Mesenchymal stem cell (in vitro differentiated cells and primary cell): ENCODE measurements at regions not wholly inside any gene's neighbourhood (a gene's known extent, or its start where the extent isn't known, plus 50 kb on each side); places are given as distances from the start of the nearest gene placed in this dataset.

ENCODE experiments used
- DNase-seq: peaks from one replicate; pipeline ENCODE4 v3.0.0-alpha.2; 2013
- H2AFZ ChIP-seq: one replicate; pipeline ENCODE4 v1.6.1; 2013; ENCODE audit warnings: low read depth, mild to moderate bottlenecking, control low read depth, inconsistent platforms, low read length, moderate library complexity
- H2AK5ac ChIP-seq: 2 replicates; pipeline ENCODE4 v1.6.1; 2013; ENCODE audit warnings: low read length, moderate library complexity, mild to moderate bottlenecking, inconsistent platforms; ENCODE audit not compliant: severe bottlenecking
- H2BK120ac ChIP-seq: one replicate; pipeline ENCODE4 v1.6.1; 2013; ENCODE audit warnings: low read depth, mild to moderate bottlenecking, inconsistent platforms, low read length, moderate library complexity
- H2BK12ac ChIP-seq, 2 experiments: one replicate each; pipeline ENCODE4 v1.6.1; 2013; ENCODE audit warnings: inconsistent platforms in 2 of 2, low read length in 2 of 2, mild to moderate bottlenecking in 2 of 2, moderate library complexity in 2 of 2, control low read depth in 1 of 2
- H2BK15ac ChIP-seq: one replicate; pipeline ENCODE4 v1.6.1; 2013; ENCODE audit warnings: mild to moderate bottlenecking, low read depth, inconsistent platforms; ENCODE audit not compliant: poor library complexity, severe bottlenecking
- H2BK5ac ChIP-seq: 2 replicates; pipeline ENCODE4 v1.6.1; 2013; ENCODE audit warnings: low read depth, mild to moderate bottlenecking, low read length, control low read depth, inconsistent platforms; ENCODE audit not compliant: poor library complexity, severe bottlenecking
- H3K14ac ChIP-seq, 2 experiments: one replicate each; pipeline ENCODE4 v1.6.1; 2013; ENCODE audit warnings: inconsistent platforms in 2 of 2, low read length in 2 of 2, control low read depth in 1 of 2, mild to moderate bottlenecking in 1 of 2, moderate library complexity in 1 of 2
- H3K18ac ChIP-seq, 2 experiments: one replicate each; pipeline ENCODE4 v1.6.1; 2013; ENCODE audit warnings: inconsistent platforms in 2 of 2, low read length in 2 of 2, control low read depth in 1 of 2, low read depth in 1 of 2, mild to moderate bottlenecking in 1 of 2
- H3K23ac ChIP-seq, 2 experiments: one replicate each; pipeline ENCODE4 v1.6.1; 2013; ENCODE audit warnings: inconsistent platforms in 2 of 2, low read length in 2 of 2, mild to moderate bottlenecking in 2 of 2, moderate library complexity in 2 of 2, control low read depth in 1 of 2
- H3K27ac ChIP-seq: 2 replicates; pipeline ENCODE4 v1.5.1; 2013; ENCODE audit warnings: mild to moderate bottlenecking, moderate library complexity, low read length, control low read depth, inconsistent platforms; ENCODE audit not compliant: poor library complexity, severe bottlenecking
- H3K27me3 ChIP-seq, 2 experiments: 2 replicates each; pipeline versions ENCODE4 v1.6.1 to v1.7.0; 2013; ENCODE audit warnings: low read length in 2 of 2, mild to moderate bottlenecking in 2 of 2, moderate library complexity in 2 of 2, control low read depth in 1 of 2, inconsistent platforms in 1 of 2; ENCODE audit not compliant: control insufficient read depth in 1 of 2, insufficient read depth in 1 of 2
- H3K36me3 ChIP-seq, 2 experiments: 2 replicates each; pipeline versions ENCODE4 v1.6.1 to v1.7.0; 2013; ENCODE audit warnings: low read length in 2 of 2, control low read depth in 1 of 2, inconsistent platforms in 1 of 2, low read depth in 1 of 2, mild to moderate bottlenecking in 1 of 2; ENCODE audit not compliant: insufficient read depth in 2 of 2, control insufficient read depth in 1 of 2
- H3K4ac ChIP-seq, 2 experiments: one replicate each; pipeline ENCODE4 v1.6.1; 2013; ENCODE audit warnings: inconsistent platforms in 2 of 2, low read length in 2 of 2, mild to moderate bottlenecking in 2 of 2, moderate library complexity in 2 of 2, control low read depth in 1 of 2, low read depth in 1 of 2
- H3K4me1 ChIP-seq: 2 replicates; pipeline ENCODE4 v1.6.1; 2013; ENCODE audit warnings: low read depth, low read length, control low read depth; ENCODE audit not compliant: control insufficient read depth, insufficient read depth
- H3K4me2 ChIP-seq: 2 replicates; pipeline ENCODE4 v1.6.1; 2013; ENCODE audit warnings: low read length, mild to moderate bottlenecking, inconsistent platforms; ENCODE audit not compliant: poor library complexity, severe bottlenecking
- H3K4me3 ChIP-seq, 2 experiments: 2 replicates each; pipeline versions ENCODE4 v1.5.1 to v1.7.0; 2013; ENCODE audit warnings: low read length in 2 of 2, mild to moderate bottlenecking in 2 of 2, control low read depth in 1 of 2, low read depth in 1 of 2; ENCODE audit not compliant: insufficient read depth in 1 of 2
- H3K79me1 ChIP-seq: replicated peaks from 2 replicates; pipeline ENCODE4 v1.6.1; 2013; ENCODE audit warnings: mild to moderate bottlenecking, control low read depth, low read length, inconsistent platforms; ENCODE audit not compliant: poor library complexity, severe bottlenecking
- H3K9ac ChIP-seq: 2 replicates; pipeline ENCODE4 v1.7.0; 2013; ENCODE audit warnings: mild to moderate bottlenecking, low read length, moderate library complexity
- H3K9me3 ChIP-seq: 2 replicates; pipeline ENCODE4 v1.7.0; 2013; ENCODE audit warnings: mild to moderate bottlenecking, low read length; ENCODE audit not compliant: control insufficient read depth
- H4K8ac ChIP-seq: one replicate; pipeline ENCODE4 v1.6.1; 2013; ENCODE audit warnings: inconsistent platforms, mild to moderate bottlenecking, low read length, moderate library complexity
- H4K91ac ChIP-seq: one replicate; pipeline ENCODE4 v1.6.1; 2013; ENCODE audit warnings: mild to moderate bottlenecking, low read length, inconsistent platforms
- WGBS: methylation state at CpG from one replicate; pipeline ENCODE4 v1.1.7; 2013; ENCODE audit warnings: mixed read lengths; 5-methylcytosine and 5-hydroxymethylcytosine counted together

GRCh38 chr1:221148660-221149059, 269.4 kb downstream of the HLX start:
- 71% methylated on average over 3 of the region's 4 CpGs for WGBS
- Histone ChIP-seq H4K91ac (no peak overlapping the region), H3K27ac (no peak overlapping the region), H2BK5ac (no peak overlapping the region), H2BK15ac (no peak overlapping the region), H3K4me1 (no peaks in the 10 kb centered on the region), H3K27me3 (no peaks in the 10 kb centered on the region), H3K79me1 (no peaks in the 10 kb centered on the region), H2BK120ac (no peak overlapping the region), H3K9ac (no peak overlapping the region), H3K23ac (no peak overlapping the region), H3K36me3 (no peaks in the 10 kb centered on the region), H4K8ac (no peak overlapping the region), H2AFZ (no peak overlapping the region), H3K9me3 (peaks cover 4% of the 10 kb centered on the region), H3K4me3 (no peak overlapping the region), H3K14ac (no peak overlapping the region), H3K4me2 (no peak overlapping the region), H3K18ac (peak overlapping the region in 1 of 2 experiments; percentile 62), H2BK12ac (no peak overlapping the region), H3K4ac (no peak overlapping the region), H2AK5ac (peak overlapping the region; percentile 17)
- DNase-seq, result no peak

GRCh38 chr1:221149111-221149510, 269.9 kb downstream of the HLX start:
- no peak overlapping the region for H4K8ac ChIP-seq
- no peak overlapping the region for H3K4me2 ChIP-seq
- no peak overlapping the region for H2BK12ac ChIP-seq
- H3K79me1 ChIP-seq, result no peaks in the 10 kb centered on the region
- WGBS, result 89% methylated on average over 4 of the region's 4 CpGs
- no peak overlapping the region for H4K91ac ChIP-seq
- H3K4me3 ChIP-seq, result no peak overlapping the region
- no peak overlapping the region for H3K4ac ChIP-seq
- no peak overlapping the region for H3K23ac ChIP-seq
- peaks cover 4% of the 10 kb centered on the region for H3K9me3 ChIP-seq
- no peak overlapping the region for H3K27ac ChIP-seq
- H2AFZ ChIP-seq, result no peak overlapping the region
- H3K14ac ChIP-seq, result no peak overlapping the region
- H3K18ac ChIP-seq, result no peak overlapping the region
- no peaks in the 10 kb centered on the region for H3K4me1 ChIP-seq
- no peak overlapping the region for H2BK120ac ChIP-seq
- H2BK5ac ChIP-seq, result no peak overlapping the region
- H3K9ac ChIP-seq, result peak overlapping the region; percentile 42
- H3K36me3 ChIP-seq, result no peaks in the 10 kb centered on the region
- H2BK15ac ChIP-seq, result no peak overlapping the region
- peak; percentile 66 for DNase-seq
- no peaks in the 10 kb centered on the region for H3K27me3 ChIP-seq
- H2AK5ac ChIP-seq, result no peak overlapping the region

- H3K27me3 ChIP-seq, result no peaks in the 10 kb centered on the region
- no peak for DNase-seq
- H3K4me1 ChIP-seq, result no peaks in the 10 kb centered on the region
- H3K14ac ChIP-seq, result no peak overlapping the region
- no peaks in the 10 kb centered on the region for H3K36me3 ChIP-seq
- H3K27ac ChIP-seq, result no peak overlapping the region
- H3K79me1 ChIP-seq, result no peaks in the 10 kb centered on the region
- H3K4ac ChIP-seq, result no peak overlapping the region
- no peak overlapping the region for H3K4me2 ChIP-seq
- no peak overlapping the region for H2BK120ac ChIP-seq
- H2AFZ ChIP-seq, result no peak overlapping the region
- peak overlapping the region; percentile 42 for H3K9ac ChIP-seq
- H2BK12ac ChIP-seq, result no peak overlapping the region
- no peak overlapping the region for H3K18ac ChIP-seq
- no peak overlapping the region for H3K4me3 ChIP-seq
- H2AK5ac ChIP-seq, result peak overlapping the region; percentile 17
- H4K8ac ChIP-seq, result no peak overlapping the region
- H2BK15ac ChIP-seq, result no peak overlapping the region
- H4K91ac ChIP-seq, result no peak overlapping the region
- 100% methylated on average over 1 of the region's 1 CpG for WGBS
- H3K9me3 ChIP-seq, result peaks cover 4% of the 10 kb centered on the region
- no peak overlapping the region for H3K23ac ChIP-seq
- no peak overlapping the region for H2BK5ac ChIP-seq
These were observed 270.4 kb downstream of the HLX start for GRCh38 chr1:221149555-221150075.

DNA sequence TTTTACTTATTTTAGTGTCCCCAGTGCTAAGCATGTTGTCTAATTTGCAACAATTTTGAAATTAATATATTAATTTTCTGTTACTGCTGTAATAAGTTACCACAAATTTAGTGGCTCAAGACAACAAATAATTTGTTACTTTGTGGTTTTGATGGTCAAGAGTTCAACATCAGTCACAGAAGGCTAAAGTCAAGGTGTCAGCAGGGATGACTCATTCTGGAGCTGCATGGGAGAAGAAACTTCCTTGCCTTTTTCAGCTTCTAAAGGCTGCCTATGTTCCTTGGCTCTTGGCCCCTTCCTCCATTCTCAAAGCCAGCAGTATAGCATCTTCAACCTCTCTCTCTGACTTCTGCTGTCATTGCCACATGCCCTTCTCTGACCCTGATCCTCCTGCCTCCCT, 271.8 kb downstream of the HLX start:
- no peak for DNase-seq
- no peak overlapping the region for H3K27ac ChIP-seq
- H3K4me1 ChIP-seq, result no peaks in the 10 kb centered on the region
- H2AK5ac ChIP-seq, result no peak overlapping the region
- no peaks in the 10 kb centered on the region for H3K36me3 ChIP-seq
- no peak overlapping the region for H3K4ac ChIP-seq
- no peaks in the 10 kb centered on the region for H3K79me1 ChIP-seq
- no peak overlapping the region for H4K8ac ChIP-seq
- H3K9ac ChIP-seq, result no peak overlapping the region
- H3K18ac ChIP-seq, result no peak overlapping the region
- H3K4me3 ChIP-seq, result no peak overlapping the region
- no peak overlapping the region for H3K4me2 ChIP-seq
- no peak overlapping the region for H2BK5ac ChIP-seq
- no peaks in the 10 kb centered on the region for H3K27me3 ChIP-seq
- no peak overlapping the region for H2BK12ac ChIP-seq
- H2BK15ac ChIP-seq, result no peak overlapping the region
- no peak overlapping the region for H3K23ac ChIP-seq
- H3K14ac ChIP-seq, result no peak overlapping the region
- no peak overlapping the region for H2BK120ac ChIP-seq
- peaks cover 4% of the 10 kb centered on the region for H3K9me3 ChIP-seq
- H2AFZ ChIP-seq, result no peak overlapping the region
- no peak overlapping the region for H4K91ac ChIP-seq
